HG02763 (cell line): ENCODE measurements at regions not wholly inside any gene's neighbourhood (a gene's known extent, or its start where the extent isn't known, plus 50 kb on each side); places are given as distances from the start of the nearest gene placed in this dataset.

Source experiments
- ATAC-seq: cut with Tn5 transposase; IDR thresholded peaks from one replicate; pipeline ENCODE4 v1.9.1; 2021; ENCODE audit warnings: mild to moderate bottlenecking, moderate library complexity; ENCODE audit not compliant: unreplicated experiment

GRCh38 chrX:15191830-15192229, 78.1 kb downstream of the ASB9 start:
- ATAC-seq, result no peak

- no peak for ATAC-seq
Observed at GRCh38 chrX:15188039-15188438, 81.8 kb downstream of the ASB9 start.

GRCh38 chrX:15177316-15177715, 92.6 kb downstream of the ASB9 start:
- ATAC-seq, result no peak

DNA sequence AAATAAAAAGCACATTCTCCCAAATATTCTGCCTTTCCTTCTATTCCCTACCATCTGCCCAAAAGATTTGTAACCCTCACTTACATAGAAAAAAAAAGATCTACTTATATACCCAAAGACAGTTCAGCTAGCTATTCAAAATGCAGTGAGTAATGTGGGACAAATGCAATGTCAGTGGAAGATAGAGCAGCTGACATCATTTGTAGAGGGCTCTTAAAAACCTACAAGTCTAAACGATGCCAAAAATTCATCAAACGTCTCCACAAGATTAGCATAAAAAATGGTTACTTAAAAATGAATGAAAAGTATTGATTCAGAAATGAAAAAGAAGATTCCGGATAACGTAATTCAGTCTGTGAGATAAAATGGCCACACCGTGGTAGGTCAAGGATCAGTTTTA, 96.5 kb downstream of the ASB9 start:
- ATAC-seq, result no peak

DNA sequence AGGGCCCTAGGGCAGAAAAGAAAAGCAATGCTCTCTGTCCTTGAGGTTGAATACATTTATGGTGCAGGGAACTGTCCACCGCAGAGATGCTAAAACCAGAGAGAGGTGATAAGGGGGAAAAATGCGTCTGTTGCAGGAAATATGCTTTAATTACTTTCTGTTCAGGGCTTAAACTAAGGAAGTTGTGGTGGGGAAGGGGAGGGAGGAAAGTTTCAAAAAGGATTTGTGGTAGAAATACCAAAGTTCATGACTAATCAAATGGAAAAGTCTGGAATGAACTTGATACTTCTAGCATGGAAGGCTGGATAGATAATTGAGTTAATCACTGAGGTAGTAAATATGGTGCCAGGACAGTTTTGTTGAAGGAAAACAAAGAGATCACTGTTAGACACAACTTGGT, 99.0 kb downstream of the ASB9 start:
- no peak for ATAC-seq

GRCh38 chrX:15167826-15168225, 102.1 kb downstream of the ASB9 start:
- ATAC-seq, result no peak

GRCh38 chrX:15165832-15166231, 104.1 kb downstream of the ASB9 start:
- ATAC-seq, result no peak

- no peak for ATAC-seq
Observed at GRCh38 chrX:15163131-15163530, 106.8 kb downstream of the ASB9 start.

GRCh38 chrX:15160558-15161095, 109.3 kb downstream of the ASB9 start:
- ATAC-seq, result no peak

GRCh38 chrX:15158736-15159406, 111.0 kb downstream of the ASB9 start:
- ATAC-seq, result no peak

DNA sequence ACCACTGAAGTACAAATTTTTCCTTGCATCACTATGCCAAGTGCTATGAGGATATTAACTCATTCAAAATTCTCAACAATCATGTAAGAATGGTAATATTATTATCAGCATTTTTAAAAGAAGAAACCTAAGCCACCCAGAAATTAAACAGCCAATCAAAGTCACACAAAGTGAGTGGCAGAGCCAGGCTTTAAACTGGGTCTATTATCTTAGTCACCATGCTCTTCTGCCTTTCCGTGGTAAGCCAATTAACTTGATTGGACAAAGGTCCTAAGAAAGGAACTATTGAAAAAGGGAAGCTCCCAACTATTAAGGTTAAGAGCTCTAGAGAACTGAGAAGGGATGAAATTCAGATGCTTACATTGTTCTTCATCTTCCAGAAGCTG, 111.5 kb downstream of the ASB9 start:
- ATAC-seq, result no peak

- no peak for ATAC-seq
Observed at GRCh38 chrX:15157624-15158023, 112.3 kb downstream of the ASB9 start.

DNA sequence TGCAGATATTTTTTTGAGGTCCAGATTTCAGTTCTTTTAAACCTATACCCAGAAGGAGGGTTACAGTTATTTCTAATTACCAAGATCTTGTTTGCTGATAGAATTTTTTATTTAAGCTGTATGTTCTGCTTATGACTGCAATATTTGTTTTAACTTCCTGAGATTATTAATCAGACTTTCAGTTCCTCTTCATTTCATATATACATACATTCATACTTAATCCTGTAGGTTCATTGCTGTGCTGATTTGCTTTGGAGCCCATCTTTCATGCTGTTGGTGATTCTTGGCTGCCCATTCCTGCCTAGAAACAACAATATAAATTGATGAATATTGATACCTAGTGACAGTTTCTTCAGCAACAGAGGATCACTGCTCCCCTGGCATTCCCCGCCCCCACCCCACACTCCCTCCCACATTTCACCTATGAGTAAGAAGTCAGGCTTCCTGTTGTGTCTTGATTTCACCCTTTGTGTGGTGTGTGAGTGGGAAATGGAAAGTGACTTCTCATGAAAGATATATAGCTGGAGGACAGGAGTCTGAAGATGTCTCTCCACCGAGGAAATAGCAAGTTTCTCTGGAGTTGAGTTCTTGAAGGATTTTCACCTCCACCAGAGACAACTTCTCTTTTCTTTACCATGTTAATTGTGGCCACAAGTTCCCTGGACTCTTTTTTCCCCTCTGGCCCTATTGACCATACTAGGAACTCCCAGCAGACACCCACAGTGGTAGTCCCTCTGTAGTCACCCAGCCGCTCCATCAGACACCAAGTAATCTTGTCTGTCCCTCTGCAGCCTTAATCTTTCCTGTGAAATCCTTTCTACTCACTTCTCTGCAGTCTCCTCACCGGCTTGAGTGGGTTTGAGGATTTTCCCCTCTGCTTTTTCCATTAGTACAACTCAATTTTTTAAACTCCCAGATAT, 118.4 kb downstream of the ASB9 start:
- peak; percentile 68 for ATAC-seq

GRCh38 chrX:15150586-15150985, 119.3 kb downstream of the ASB9 start:
- ATAC-seq, result no peak

- no peak for ATAC-seq
Observed at GRCh38 chrX:15146515-15146914, 123.4 kb downstream of the ASB9 start.

- no peak for ATAC-seq
Observed at GRCh38 chrX:15143825-15144121, 126.1 kb downstream of the ASB9 start.

DNA sequence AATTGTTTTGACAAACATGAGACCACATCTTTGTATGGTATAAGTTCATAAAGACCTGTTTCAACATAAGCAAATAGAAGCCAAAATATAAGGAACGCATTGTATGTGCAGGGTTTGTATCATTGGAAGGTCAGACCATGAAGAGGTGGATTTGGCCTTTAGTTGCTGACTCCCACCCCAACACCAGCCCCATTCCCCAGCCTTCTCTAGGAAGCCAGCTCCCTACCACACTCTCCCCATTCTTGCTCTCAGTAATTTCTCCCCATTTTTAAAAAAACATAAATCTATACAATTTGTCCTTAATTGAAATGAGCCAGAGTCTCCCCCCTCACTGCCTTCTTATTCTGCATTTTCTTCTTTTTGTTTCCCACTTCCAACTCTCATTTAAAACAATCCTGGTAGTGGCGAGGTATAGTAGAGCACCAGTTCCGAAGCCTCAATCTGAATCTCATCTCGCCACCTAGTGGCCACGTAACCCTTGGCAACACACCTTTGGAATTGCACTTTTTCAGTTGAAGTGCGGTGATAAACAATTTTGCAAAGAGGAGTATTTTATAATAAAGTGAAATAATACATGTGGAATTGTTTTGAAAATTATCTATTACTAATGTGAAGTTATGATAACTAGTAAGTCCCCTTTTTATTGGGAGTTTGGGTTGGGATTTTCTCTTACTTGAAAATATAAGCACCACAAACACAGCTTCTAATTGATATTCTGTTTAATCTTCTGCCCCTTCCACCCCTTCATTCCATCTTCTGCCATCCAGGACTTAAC, 126.6 kb downstream of the ASB9 start:
- ATAC-seq, result no peak

DNA sequence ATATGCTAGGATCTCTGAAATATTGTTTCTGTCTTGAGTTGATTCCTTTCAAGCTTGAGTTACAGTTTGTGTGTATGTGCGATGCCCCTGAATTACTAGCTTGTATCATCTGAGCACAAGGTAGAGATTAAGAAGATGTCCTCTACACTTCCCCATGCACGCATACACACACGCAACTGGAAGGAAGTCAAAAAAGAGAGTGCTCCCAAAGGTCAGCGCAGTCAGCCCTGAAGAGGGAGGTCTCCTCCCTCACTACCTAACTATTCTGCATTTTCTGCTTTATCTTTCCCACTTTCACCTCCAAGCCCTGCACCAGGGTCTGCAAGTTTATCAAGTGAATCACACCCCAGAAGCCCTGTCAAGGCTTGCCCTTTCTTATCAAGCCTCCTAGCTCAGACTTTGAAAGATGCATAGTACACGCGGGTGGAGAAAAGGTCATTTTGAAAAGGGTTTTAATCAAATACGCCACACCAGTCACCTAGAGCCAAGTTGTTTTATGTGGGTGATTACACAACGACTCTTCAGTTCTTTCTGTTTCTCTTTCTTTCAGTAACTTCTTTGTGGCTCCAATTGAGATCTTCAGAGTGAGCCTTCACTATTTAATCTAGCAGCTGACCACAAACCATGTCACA, 127.7 kb downstream of the ASB9 start:
- no peak for ATAC-seq

- no peak for ATAC-seq
Observed at GRCh38 chrX:15136795-15137194, 133.1 kb downstream of the ASB9 start.

- no peak for ATAC-seq
Observed at GRCh38 chrX:15129412-15129811, 140.5 kb downstream of the ASB9 start.

- ATAC-seq, result no peak
Observed at GRCh38 chrX:15128861-15129260, 141.0 kb downstream of the ASB9 start.
